MG63 (cell line): ENCODE measurements at regions not wholly inside any gene's neighbourhood (a gene's known extent, or its start where the extent isn't known, plus 50 kb on each side); places are given as distances from the start of the nearest gene placed in this dataset.

Experiments
- DNase-seq: peaks from one replicate; pipeline ENCODE4 v3.0.0-alpha.2; 2020
- H3K27me3 ChIP-seq: fragments of 250-450 bp; sonication (Bioruptor Pico); 2 replicates; pipeline ENCODE4 v1.5.1; 2020; ENCODE audit warnings: mild to moderate bottlenecking, moderate library complexity
- H3K36me3 ChIP-seq: fragments of 250-450 bp; sonication (Bioruptor Pico); 2 replicates; pipeline ENCODE4 v1.5.1; 2020; ENCODE audit warnings: mild to moderate bottlenecking, moderate library complexity
- H3K4me3 ChIP-seq: fragments of 250-450 bp; sonication (Bioruptor Pico); 2 replicates; pipeline ENCODE4 v1.5.1; 2020; ENCODE audit warnings: mild to moderate bottlenecking, moderate library complexity
- H3K9me3 ChIP-seq: fragments of 250-450 bp; sonication (Bioruptor Pico); 2 replicates; pipeline ENCODE4 v1.5.1; 2020; ENCODE audit warnings: mild to moderate bottlenecking, moderate library complexity

- DNase-seq: no peak
- H3K27me3 ChIP-seq: no peaks in the 10 kb centered on the region
- H3K4me3 ChIP-seq: no peak overlapping the region
- H3K9me3 ChIP-seq: no peaks in the 10 kb centered on the region
- H3K36me3 ChIP-seq: no peaks in the 10 kb centered on the region
These were observed 807.9 kb upstream of the ZNF608 start for GRCh38 chr5:125554355-125554754.

GRCh38 chr5:125555591-125555990 is 809.2 kb upstream of the ZNF608 start:
- no peaks in the 10 kb centered on the region for H3K36me3 ChIP-seq
- no peak overlapping the region for H3K4me3 ChIP-seq
- H3K9me3 ChIP-seq: no peaks in the 10 kb centered on the region
- DNase-seq: no peak
- no peaks in the 10 kb centered on the region for H3K27me3 ChIP-seq

- H3K9me3 ChIP-seq: no peaks in the 10 kb centered on the region
- no peaks in the 10 kb centered on the region for H3K27me3 ChIP-seq
- H3K36me3 ChIP-seq: no peaks in the 10 kb centered on the region
- no peak overlapping the region for H3K4me3 ChIP-seq
- DNase-seq: no peak
These were observed 811.6 kb upstream of the ZNF608 start for GRCh38 chr5:125558016-125558415.

GRCh38 chr5:125558466-125558865 is 812.0 kb upstream of the ZNF608 start:
- Histone ChIP-seq H3K27me3 (no peaks in the 10 kb centered on the region), H3K36me3 (no peaks in the 10 kb centered on the region), H3K9me3 (no peaks in the 10 kb centered on the region), H3K4me3 (no peak overlapping the region)
- DNase-seq: no peak

- no peak overlapping the region for H3K4me3 ChIP-seq
- H3K9me3 ChIP-seq: no peaks in the 10 kb centered on the region
- H3K27me3 ChIP-seq: no peaks in the 10 kb centered on the region
- DNase-seq: peak; percentile 64
- H3K36me3 ChIP-seq: no peaks in the 10 kb centered on the region
These were observed 812.9 kb upstream of the ZNF608 start for GRCh38 chr5:125559296-125559695.

GRCh38 chr5:125560476-125561225 is 814.2 kb upstream of the ZNF608 start:
- Histone ChIP-seq H3K36me3 (no peaks in the 10 kb centered on the region), H3K4me3 (no peak overlapping the region), H3K27me3 (no peaks in the 10 kb centered on the region), H3K9me3 (no peaks in the 10 kb centered on the region)
- no peak for DNase-seq

- H3K36me3 ChIP-seq: no peaks in the 10 kb centered on the region
- no peaks in the 10 kb centered on the region for H3K27me3 ChIP-seq
- H3K9me3 ChIP-seq: no peaks in the 10 kb centered on the region
- DNase-seq: no peak
- H3K4me3 ChIP-seq: no peak overlapping the region
These were observed 818.0 kb upstream of the ZNF608 start for GRCh38 chr5:125564317-125564975.

GRCh38 chr5:125574491-125575044 is 828.1 kb upstream of the ZNF608 start:
- Histone ChIP-seq H3K4me3 (no peak overlapping the region), H3K36me3 (no peaks in the 10 kb centered on the region), H3K27me3 (no peaks in the 10 kb centered on the region), H3K9me3 (no peaks in the 10 kb centered on the region)
- no peak for DNase-seq

- Histone ChIP-seq H3K36me3 (no peaks in the 10 kb centered on the region), H3K4me3 (no peak overlapping the region), H3K27me3 (no peaks in the 10 kb centered on the region), H3K9me3 (no peaks in the 10 kb centered on the region)
- no peak for DNase-seq
These were observed 828.9 kb upstream of the ZNF608 start for GRCh38 chr5:125575171-125575890.

GRCh38 chr5:125575891-125576505 is 829.6 kb upstream of the ZNF608 start:
- no peaks in the 10 kb centered on the region for H3K36me3 ChIP-seq

GRCh38 chr5:125576822-125577221 is 830.4 kb upstream of the ZNF608 start:
- DNase-seq: no peak
- no peaks in the 10 kb centered on the region for H3K27me3 ChIP-seq
- H3K36me3 ChIP-seq: no peaks in the 10 kb centered on the region
- H3K9me3 ChIP-seq: no peaks in the 10 kb centered on the region
- no peak overlapping the region for H3K4me3 ChIP-seq

More at GRCh38 chr5:125575891-125576505, 829.6 kb upstream of the ZNF608 start:
- Histone ChIP-seq H3K9me3 (no peaks in the 10 kb centered on the region), H3K27me3 (no peaks in the 10 kb centered on the region), H3K4me3 (no peak overlapping the region)
- no peak for DNase-seq

GRCh38 chr5:125578551-125578950 is 832.1 kb upstream of the ZNF608 start:
- Histone ChIP-seq H3K9me3 (no peaks in the 10 kb centered on the region), H3K27me3 (no peaks in the 10 kb centered on the region)
- DNase-seq: no peak

GRCh38 chr5:125579182-125579581 is 832.7 kb upstream of the ZNF608 start:
- no peak for DNase-seq
- Histone ChIP-seq H3K27me3 (no peaks in the 10 kb centered on the region), H3K9me3 (no peaks in the 10 kb centered on the region), H3K4me3 (no peak overlapping the region), H3K36me3 (no peaks in the 10 kb centered on the region)

More at GRCh38 chr5:125578551-125578950, 832.1 kb upstream of the ZNF608 start:
- no peaks in the 10 kb centered on the region for H3K36me3 ChIP-seq
- no peak overlapping the region for H3K4me3 ChIP-seq

- H3K36me3 ChIP-seq: no peaks in the 10 kb centered on the region
These were observed 834.9 kb upstream of the ZNF608 start for GRCh38 chr5:125581311-125581710.

GRCh38 chr5:125582352-125582751 is 835.9 kb upstream of the ZNF608 start:
- DNase-seq: peak; percentile 33
- Histone ChIP-seq H3K9me3 (no peaks in the 10 kb centered on the region), H3K4me3 (no peak overlapping the region), H3K36me3 (no peaks in the 10 kb centered on the region), H3K27me3 (no peaks in the 10 kb centered on the region)

More at GRCh38 chr5:125581311-125581710, 834.9 kb upstream of the ZNF608 start:
- no peaks in the 10 kb centered on the region for H3K27me3 ChIP-seq
- no peak for DNase-seq
- H3K4me3 ChIP-seq: no peak overlapping the region
- no peaks in the 10 kb centered on the region for H3K9me3 ChIP-seq

- Histone ChIP-seq H3K9me3 (0 out of 2 replicates have a peak, but pooled peaks cover 2% of the 10 kb centered on the region), H3K36me3 (no peaks in the 10 kb centered on the region), H3K4me3 (no peak overlapping the region), H3K27me3 (no peaks in the 10 kb centered on the region)
- peak; percentile 20 for DNase-seq
These were observed 837.1 kb upstream of the ZNF608 start for GRCh38 chr5:125583321-125584139.
